Calu3 (cell line): ENCODE measurements at regions not wholly inside any gene's neighbourhood (a gene's known extent, or its start where the extent isn't known, plus 50 kb on each side); places are given as distances from the start of the nearest gene placed in this dataset.
"Not testable (repeated sequence)": the region's sequence is repeated elsewhere in the genome, so short reads cannot be mapped to it uniquely, and the experiment has no call there.

Experiments used
- BruUV-seq: library from RNA; stranded (reverse); fragments of 400-500 nt; replicated peaks from 2 replicates; lab custom pipeline; 2021; lab: Mats Ljungman, UMichigan
- CTCF ChIA-PET: fragments of 300-600 bp; sonication (Branson Sonifier 250); formaldehyde crosslinking; loops from one replicate; lab custom pipeline; 2022; ENCODE audit warnings: antibody characterized with exemption; lab: Charles Lee
- DNase-seq: peaks from one replicate; pipeline ENCODE4 v3.0.0; 2022
- H3K27ac Mint-ChIP-seq: one replicate; pipeline ENCODE4 v1.8.0; 2022; ENCODE audit warnings: mixed read lengths; ENCODE audit not compliant: unreplicated experiment
- H3K27me3 Mint-ChIP-seq: one replicate; pipeline ENCODE4 v1.8.0; 2022; ENCODE audit warnings: mixed read lengths; ENCODE audit not compliant: unreplicated experiment
- H3K36me3 Mint-ChIP-seq: one replicate; pipeline ENCODE4 v1.8.0; 2022; ENCODE audit warnings: mild to moderate bottlenecking, moderate library complexity, mixed read lengths; ENCODE audit not compliant: insufficient read depth, unreplicated experiment
- H3K4me1 Mint-ChIP-seq: one replicate; pipeline ENCODE4 v1.8.0; 2022; ENCODE audit warnings: mild to moderate bottlenecking, low read depth, mixed read lengths; ENCODE audit not compliant: unreplicated experiment
- H3K4me3 Mint-ChIP-seq: one replicate; pipeline ENCODE4 v1.8.0; 2022; ENCODE audit warnings: mild to moderate bottlenecking, low read depth, moderate library complexity, mixed read lengths; ENCODE audit not compliant: unreplicated experiment
- H3K9me3 Mint-ChIP-seq: one replicate; pipeline ENCODE4 v1.8.0; 2022; ENCODE audit warnings: low read depth, mixed read lengths; ENCODE audit not compliant: unreplicated experiment
- CTCF ChIP-seq: fragments of 200-600 bp; IDR thresholded peaks from one replicate; pipeline ENCODE4 v1.8.0; 2022; ENCODE audit warnings: antibody characterized with exemption; ENCODE audit not compliant: unreplicated experiment
- intact Hi-C: fragments of 100-400 bp; cut with micrococcal nuclease; formaldehyde crosslinking; loops from one replicate; pipeline ENCODE4 v1.10.0; 2022; ENCODE audit not compliant: unreplicated experiment

DNA sequence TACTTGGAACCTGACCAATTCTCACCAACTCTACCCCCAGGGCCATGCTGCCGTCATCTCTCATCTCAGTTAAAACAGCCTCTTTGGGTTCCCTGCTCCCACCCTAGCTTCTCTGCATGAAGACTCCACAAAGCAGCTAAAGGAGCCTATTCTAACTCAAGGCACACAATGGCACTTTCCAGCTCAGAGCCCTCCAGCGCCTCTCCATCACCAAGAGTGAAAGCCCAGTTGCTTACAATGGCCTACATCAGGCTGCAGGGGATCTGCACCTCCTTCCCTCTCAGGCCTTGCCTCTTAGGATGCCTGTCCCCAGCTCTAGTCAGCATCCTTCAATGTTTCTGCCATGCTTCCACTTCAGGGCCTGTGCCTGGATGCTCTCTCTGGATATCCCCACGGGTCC is 83.7 kb upstream of the GNAZ start:
- no TSS peak for BruUV-seq
- H3K4me3 Mint-ChIP-seq = no peak overlapping the region
- H3K9me3 Mint-ChIP-seq = peaks cover 3% of the 10 kb centered on the region
- intact Hi-C loops = no loop called here
- DNase-seq = no peak
- no peaks in the 10 kb centered on the region for H3K36me3 Mint-ChIP-seq
- no peak for TF ChIP-seq CTCF
- H3K4me1 Mint-ChIP-seq = no peaks in the 10 kb centered on the region
- CTCF ChIA-PET = no interaction called here
- no peak overlapping the region for H3K27ac Mint-ChIP-seq
- H3K27me3 Mint-ChIP-seq = peaks cover 68% of the 10 kb centered on the region

GRCh38 chr22:22988150-22988549 is 82.2 kb upstream of the GNAZ start:
- H3K9me3 Mint-ChIP-seq = no peaks in the 10 kb centered on the region

GRCh38 chr22:22988785-22989184 is 81.5 kb upstream of the GNAZ start:
- Mint-ChIP-seq H3K4me3 (no peak overlapping the region), H3K4me1 (no peaks in the 10 kb centered on the region), H3K9me3 (no peaks in the 10 kb centered on the region), H3K27me3 (peaks cover 48% of the 10 kb centered on the region), H3K27ac (no peak overlapping the region), H3K36me3 (no peaks in the 10 kb centered on the region)
- BruUV-seq = no TSS peak
- intact Hi-C loops = no loop called here
- no peak for DNase-seq
- no peak for TF ChIP-seq CTCF
- CTCF ChIA-PET = no interaction called here

More at GRCh38 chr22:22988150-22988549, 82.2 kb upstream of the GNAZ start:
- DNase-seq = no peak
- no peaks in the 10 kb centered on the region for H3K4me1 Mint-ChIP-seq
- CTCF ChIA-PET = no interaction called here
- no peak overlapping the region for H3K4me3 Mint-ChIP-seq
- TF ChIP-seq CTCF = no peak
- H3K27me3 Mint-ChIP-seq = peaks cover 54% of the 10 kb centered on the region
- BruUV-seq = no TSS peak
- H3K27ac Mint-ChIP-seq = no peak overlapping the region
- intact Hi-C loops = no loop called here
- H3K36me3 Mint-ChIP-seq = no peaks in the 10 kb centered on the region

DNA sequence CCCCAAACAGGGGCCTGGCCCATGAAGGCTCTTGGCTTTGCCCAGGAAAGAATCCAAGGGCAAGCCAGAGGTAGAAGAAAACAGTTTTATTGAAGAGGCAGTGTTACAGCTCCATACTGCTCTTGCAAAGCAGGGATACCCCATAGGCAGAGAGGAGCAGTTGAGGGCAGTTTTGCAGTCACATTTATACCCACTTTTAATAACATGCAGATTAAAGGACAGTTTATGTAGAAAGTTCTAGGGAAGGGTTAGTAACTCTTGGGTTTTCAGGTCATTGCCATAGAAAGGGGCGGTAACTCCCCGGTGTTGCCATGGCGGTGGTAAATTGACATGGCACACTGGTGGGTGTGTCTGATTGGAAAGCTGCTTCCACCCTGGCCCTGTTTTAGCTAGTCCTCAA is 80.5 kb upstream of the GNAZ start:
- Mint-ChIP-seq H3K4me1 (no peaks in the 10 kb centered on the region), H3K36me3 (no peaks in the 10 kb centered on the region), H3K27me3 (peaks cover 37% of the 10 kb centered on the region), H3K9me3 (no peaks in the 10 kb centered on the region), H3K4me3 (no peak overlapping the region), H3K27ac (no peak overlapping the region)
- intact Hi-C loops = no loop called here
- CTCF ChIA-PET = no interaction called here
- BruUV-seq = no TSS peak
- TF ChIP-seq CTCF = no peak
- no peak for DNase-seq

DNA sequence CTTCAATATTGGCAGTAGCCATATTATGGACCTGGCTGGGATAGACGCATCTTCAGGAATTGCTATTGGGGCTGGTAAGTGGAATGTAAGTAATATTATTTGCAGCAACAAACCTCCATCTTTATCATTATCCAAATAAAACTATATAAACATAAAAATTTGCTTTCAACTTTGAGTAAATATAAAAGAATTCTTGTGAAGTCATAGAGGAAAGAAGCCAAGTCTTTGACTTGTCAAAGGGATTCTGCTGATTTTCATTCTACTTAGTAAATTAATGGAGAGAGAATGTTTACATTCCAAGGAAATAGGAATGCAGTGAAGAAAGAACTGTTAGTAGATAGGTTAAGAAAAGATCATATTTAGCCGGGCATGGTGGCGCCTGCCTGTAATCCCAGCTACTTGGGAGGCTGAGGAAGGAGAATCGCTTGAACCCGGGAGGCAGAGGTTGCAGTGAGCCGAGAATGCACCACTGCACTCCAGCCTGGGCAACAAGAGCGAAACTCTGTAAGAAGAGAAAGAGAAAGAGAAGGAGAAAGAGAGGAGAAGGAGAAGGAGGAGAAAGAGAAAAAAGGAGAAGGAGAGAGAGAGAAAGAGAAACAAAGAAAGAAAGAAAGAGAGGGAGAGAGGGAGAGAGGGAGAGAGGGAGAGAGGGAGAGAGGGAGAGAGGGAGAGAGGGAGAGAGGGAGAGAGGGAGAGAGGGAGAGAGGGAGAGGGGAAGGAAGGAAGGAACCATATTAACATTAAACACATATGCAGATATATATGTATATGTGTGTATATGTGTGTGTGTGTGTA is 79.4 kb upstream of the GNAZ start:
- H3K9me3 Mint-ChIP-seq, BruUV-seq, H3K36me3 Mint-ChIP-seq, H3K27ac Mint-ChIP-seq, H3K4me1 Mint-ChIP-seq, H3K4me3 Mint-ChIP-seq, DNase-seq, intact Hi-C loops: not testable (repeated sequence)
- CTCF ChIA-PET = interaction anchor here (0.7 kb wide), 1 partner anchor 118 kb away, joined by 4 read pairs; no protein-coding TSS in a partner anchor
- H3K27me3 Mint-ChIP-seq = peaks cover 27% of the 10 kb centered on the region
